Heart left ventricle (tissue), 16 donors: ENCODE measurements at regions not wholly inside any gene's neighbourhood (a gene's known extent, or its start where the extent isn't known, plus 50 kb on each side); places are given as distances from the start of the nearest gene placed in this dataset.

Source experiments
- ATAC-seq, 4 donors: fragments of 200-7000 bp; cut with Tn5 transposase; one replicate each; pipeline ENCODE4 v1.9.1; 2020 to 2022; ENCODE audit warnings: moderate library complexity in 4 of 4, mild to moderate bottlenecking in 3 of 4, moderate number of reproducible peaks in 1 of 4
- DNase-seq, 5 donors: peaks; one replicate each; pipeline ENCODE4 v3.0.0-alpha.2; 2020
- H3K27ac ChIP-seq, 12 donors: fragments of 200-600 bp; sonication (generic) in 4 of 12; one replicate each; pipeline versions ENCODE4 v1.5.0 to v1.8.0; 2016 to 2022; ENCODE audit warnings: mild to moderate bottlenecking in 2 of 12
- H3K27me3 ChIP-seq, 9 donors: fragments of 200-600 bp; sonication (generic) in 2 of 9; one replicate each; pipeline versions ENCODE4 v1.5.1 to v1.8.0; 2016 to 2022; ENCODE audit warnings: mild to moderate bottlenecking in 3 of 9
- H3K36me3 ChIP-seq, 9 donors: fragments of 200-600 bp; sonication (generic) in 2 of 9; one replicate each; pipeline versions ENCODE4 v1.5.0 to v1.8.0; 2018 to 2022; ENCODE audit warnings: mild to moderate bottlenecking in 2 of 9
- H3K4me1 ChIP-seq, 12 donors: fragments of 200-600 bp; sonication (generic) in 4 of 12; one replicate each; pipeline versions ENCODE4 v1.5.0 to v1.8.0; 2016 to 2022; ENCODE audit warnings: mild to moderate bottlenecking in 3 of 12
- H3K4me3 ChIP-seq, 12 donors: fragments of 200-600 bp; sonication (generic) in 4 of 12; one replicate each; pipeline versions ENCODE4 v1.5.0 to v1.8.0; 2017 to 2022; ENCODE audit warnings: mild to moderate bottlenecking in 9 of 12, moderate library complexity in 4 of 12
- H3K9me3 ChIP-seq, 12 donors: fragments of 200-600 bp; sonication (generic) in 4 of 12; one replicate each; pipeline versions ENCODE4 v1.5.0 to v1.8.0; 2016 to 2022; ENCODE audit warnings: mild to moderate bottlenecking in 1 of 12
- POLR2A ChIP-seq, 2 donors: fragments of 450-650 bp; IDR thresholded peaks; one replicate each; pipeline ENCODE4 v1.6.1; 2017; ENCODE audit warnings: antibody characterized with exemption in 2 of 2, mild to moderate bottlenecking in 2 of 2, moderate library complexity in 2 of 2
- WGBS, 4 donors: extraction: QIAGEN DNeasy Blood & Tissue Kit in 2 of 4; methylation state at CpG; one replicate each; pipeline versions ENCODE4 v1.1.5 to v1.1.7; 2013 to 2018; 5-methylcytosine and 5-hydroxymethylcytosine counted together
- intact Hi-C, 10 donors: fragments of 100-400 bp; cut with DNase I; formaldehyde crosslinking; loops; one replicate each; pipeline versions ENCODE4 v1.11.1 to v1.14.2; 2022
- TF ChIP-seq, protein P1 (sequence below), 12 donors: fragments of 200-600 bp; sonication (generic) in 4 of 12; IDR thresholded peaks; one replicate each; pipeline versions ENCODE4 v1.5.0 to v1.8.0; 2018 to 2022; ENCODE audit warnings: antibody characterized with exemption in 12 of 12, mild to moderate bottlenecking in 5 of 12
- donor health status: ischemic (EF 13 %, LVEDD 7.1; RV severe dilation, severe dysfunction).
- donor health status: healthy with polysubstance abuse.
- donor health status: DM: no; HTN: yes; CAD: no.
- donor health status: DM: no; HTN: no; CAD: no.
- donor health status: ischemic (EF 25% LVEDD 6.9; RV normal size, moderate dysfunction).
- donor health status: ischemic (EF 25% LVEDD 5.7; RV mildly dilated, moderate dysfunction).
- donor health status: healthy.
- donor health status: DM: yes; HTN: yes; CAD: no.
- donor health status: ischemic (EF 35%, LVEDD 5.7; RV mildly dilated, moderate dysfunction).
- donor health status: nonischemic (EF 11% LVEDD 7.7; RV severe dilation, severe dysfunction).
- donor health status: DM: yes; HTN: yes; CAD: no.
- donor health status: PGD.
- donor health status: ischemic (EF 29% LVEDD 5.4; RV normal size, mild dysfunction).
- donor health status: nonischemic (EF 23%, LVEDD 6.1; RV moderate dilation, normal function).

DNA sequence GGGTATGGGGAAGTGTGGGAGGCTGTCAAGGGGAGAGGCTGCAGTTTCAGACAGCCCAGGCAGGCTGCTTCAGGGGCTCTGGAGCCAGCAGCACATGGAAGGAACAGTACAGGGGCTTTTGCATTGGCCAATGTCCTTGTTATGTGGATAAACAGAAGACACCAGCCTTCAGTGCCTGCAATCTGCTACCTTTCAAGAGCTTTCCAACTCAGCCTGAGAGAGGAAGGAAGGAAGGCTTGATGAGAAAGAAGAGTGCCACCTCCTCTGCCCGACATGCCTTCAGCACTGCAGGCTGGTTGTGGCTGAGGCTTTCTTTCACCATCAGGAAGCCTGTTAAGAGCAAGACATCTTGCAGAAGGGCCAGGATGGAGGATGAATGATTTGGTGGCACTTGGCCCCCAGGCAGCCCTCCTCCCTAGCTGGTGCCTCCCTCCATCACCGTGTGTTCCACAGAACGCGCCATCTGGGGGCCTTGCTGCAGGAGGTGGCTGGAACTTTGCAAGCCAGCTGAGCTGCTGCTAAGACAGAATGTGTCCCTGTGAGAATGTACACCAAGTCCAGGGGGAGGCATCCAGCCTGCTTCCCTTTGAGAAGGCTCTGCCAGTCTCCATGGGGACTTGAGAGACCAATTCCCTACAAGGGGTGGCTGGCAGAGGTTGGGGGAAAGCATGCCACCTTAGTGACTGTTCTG lies 372.4 kb upstream of the PROX1 start:
- TF ChIP-seq POLR2A (IDR thresholded peaks at IDR 0.05), result no peak
- TF ChIP-seq, protein P1, sequence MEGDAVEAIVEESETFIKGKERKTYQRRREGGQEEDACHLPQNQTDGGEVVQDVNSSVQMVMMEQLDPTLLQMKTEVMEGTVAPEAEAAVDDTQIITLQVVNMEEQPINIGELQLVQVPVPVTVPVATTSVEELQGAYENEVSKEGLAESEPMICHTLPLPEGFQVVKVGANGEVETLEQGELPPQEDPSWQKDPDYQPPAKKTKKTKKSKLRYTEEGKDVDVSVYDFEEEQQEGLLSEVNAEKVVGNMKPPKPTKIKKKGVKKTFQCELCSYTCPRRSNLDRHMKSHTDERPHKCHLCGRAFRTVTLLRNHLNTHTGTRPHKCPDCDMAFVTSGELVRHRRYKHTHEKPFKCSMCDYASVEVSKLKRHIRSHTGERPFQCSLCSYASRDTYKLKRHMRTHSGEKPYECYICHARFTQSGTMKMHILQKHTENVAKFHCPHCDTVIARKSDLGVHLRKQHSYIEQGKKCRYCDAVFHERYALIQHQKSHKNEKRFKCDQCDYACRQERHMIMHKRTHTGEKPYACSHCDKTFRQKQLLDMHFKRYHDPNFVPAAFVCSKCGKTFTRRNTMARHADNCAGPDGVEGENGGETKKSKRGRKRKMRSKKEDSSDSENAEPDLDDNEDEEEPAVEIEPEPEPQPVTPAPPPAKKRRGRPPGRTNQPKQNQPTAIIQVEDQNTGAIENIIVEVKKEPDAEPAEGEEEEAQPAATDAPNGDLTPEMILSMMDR (IDR thresholded peaks at IDR 0.05), result no peak
- H3K27me3 ChIP-seq, result peaks cover 0 to 7% (median 0%) of the 10 kb centered on the region in 9 donors
- no peaks in the 10 kb centered on the region for H3K9me3 ChIP-seq
- H3K27ac ChIP-seq, result no peak overlapping the region
- 78 to 95% (median 89%) methylated on average over 4 of the region's 4 CpGs for WGBS, 4 donors
- H3K4me3 ChIP-seq, result no peak overlapping the region
- ATAC-seq (no peak), DNase-seq (no peak)
- no peaks in the 10 kb centered on the region for H3K4me1 ChIP-seq
- intact Hi-C loops, result no loop called here
- H3K36me3 ChIP-seq, result no peaks in the 10 kb centered on the region

DNA sequence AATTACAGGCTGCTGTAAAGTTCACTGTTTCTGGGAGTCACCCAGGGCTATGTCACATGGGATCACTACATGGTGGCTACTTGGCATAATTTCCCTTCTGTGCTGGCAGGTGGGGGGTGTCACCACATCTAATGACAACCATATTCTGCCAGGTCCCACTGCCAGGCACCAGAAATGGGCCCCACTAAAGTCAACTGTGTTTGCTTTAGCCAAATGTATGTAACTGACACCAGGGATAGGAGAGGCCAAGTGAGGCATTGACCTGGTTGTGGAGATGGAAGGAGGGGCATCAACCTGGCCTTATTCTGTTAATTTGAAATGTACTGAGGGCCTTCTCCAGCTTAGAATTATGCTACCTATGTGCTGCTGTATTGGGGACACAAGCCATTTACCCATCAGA lies 370.6 kb upstream of the PROX1 start:
- no peaks in the 10 kb centered on the region for H3K9me3 ChIP-seq
- TF ChIP-seq, protein P1 (IDR thresholded peaks at IDR 0.05), result no peak
- no peak for TF ChIP-seq POLR2A (IDR thresholded peaks at IDR 0.05)
- H3K36me3 ChIP-seq, result no peaks in the 10 kb centered on the region
- DNase-seq (no peak), ATAC-seq (no peak)
- intact Hi-C loops, result no loop called here
- H3K4me1 ChIP-seq, result no peaks in the 10 kb centered on the region
- H3K27ac ChIP-seq, result no peak overlapping the region
- no peak overlapping the region for H3K4me3 ChIP-seq
- peaks cover 0 to 7% (median 0%) of the 10 kb centered on the region in 9 donors for H3K27me3 ChIP-seq

DNA sequence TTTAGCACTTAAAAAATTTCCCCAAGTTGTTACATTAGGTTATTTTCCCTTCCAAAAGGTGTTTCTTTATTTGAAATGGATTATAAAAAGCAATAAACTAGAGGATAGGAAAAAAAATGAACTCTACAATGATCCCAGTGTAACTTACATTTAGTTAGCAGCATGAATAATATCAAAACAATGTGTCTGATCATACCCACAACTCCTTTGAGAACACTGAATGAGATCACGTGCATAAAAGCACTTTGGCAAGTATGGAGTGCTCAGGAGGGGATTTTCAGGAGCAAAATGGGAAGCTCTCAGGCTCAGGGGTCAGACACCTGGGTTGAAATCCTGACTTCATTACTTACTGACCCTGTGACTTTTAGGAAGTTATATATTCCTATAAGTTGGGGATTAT lies 369.7 kb upstream of the PROX1 start:
- WGBS, 4 donors, result 35 to 56% (median 43%) methylated on average over 1 of the region's 1 CpG
- Histone ChIP-seq H3K27me3 (peaks cover 0 to 7% (median 0%) of the 10 kb centered on the region in 9 donors), H3K36me3 (no peaks in the 10 kb centered on the region), H3K27ac (no peak overlapping the region), H3K4me1 (no peaks in the 10 kb centered on the region), H3K4me3 (no peak overlapping the region), H3K9me3 (no peaks in the 10 kb centered on the region)
- DNase-seq, result no peak
- no peak for ATAC-seq
- intact Hi-C loops, result no loop called here
- TF ChIP-seq POLR2A (IDR thresholded peaks at IDR 0.05), result no peak
- TF ChIP-seq, protein P1 (IDR thresholded peaks at IDR 0.05), result no peak

DNA sequence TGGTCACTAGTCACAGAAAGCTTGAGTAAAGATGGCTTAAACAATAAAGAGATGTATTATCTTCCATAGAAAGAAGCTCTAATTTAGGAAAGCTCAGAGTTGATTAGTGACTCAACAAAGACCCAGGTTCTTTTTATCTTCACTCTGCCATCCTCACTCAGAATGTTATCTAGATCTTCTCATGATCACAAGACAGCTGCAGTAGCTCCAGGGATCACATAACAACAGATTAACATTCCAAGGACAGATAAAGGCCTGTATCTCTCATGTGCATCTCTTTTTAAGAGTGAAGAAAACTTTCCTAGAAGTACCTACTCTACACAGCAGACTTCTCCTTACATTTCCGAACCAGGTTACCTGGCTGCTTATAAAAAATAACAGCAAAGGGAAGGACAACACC lies 368.7 kb upstream of the PROX1 start:
- 83 to 94% (median 89%) methylated on average over 1 of the region's 1 CpG for WGBS, 4 donors
- TF ChIP-seq, protein P1 (IDR thresholded peaks at IDR 0.05), result no peak
- no peak for TF ChIP-seq POLR2A (IDR thresholded peaks at IDR 0.05)
- H3K27ac ChIP-seq, result no peak overlapping the region
- no peak overlapping the region for H3K4me3 ChIP-seq
- intact Hi-C loops, result no loop called here
- no peaks in the 10 kb centered on the region for H3K4me1 ChIP-seq
- no peaks in the 10 kb centered on the region for H3K9me3 ChIP-seq
- no peak for ATAC-seq
- no peak for DNase-seq
- H3K36me3 ChIP-seq, result no peaks in the 10 kb centered on the region
- H3K27me3 ChIP-seq, result peaks cover 0 to 5% (median 0%) of the 10 kb centered on the region in 9 donors
